ENCODE measurements at regions not wholly inside any gene's neighbourhood (a gene's known extent, or its start where the extent isn't known, plus 50 kb on each side); places are given as distances from the start of the nearest gene placed in this dataset.

- in situ Hi-C loops (cut with MboI; ENCODE audit: low sequenced_read_pairs in 4 of 4), result no loop called here
These were observed 57.5 kb downstream of the MAGEF1 start for GRCh38 chr3:184654375-184654774.

GRCh38 chr3:184652465-184652864 lies 59.4 kb downstream of the MAGEF1 start:
- H3K9me3 ChIP-seq, result no peaks in the 10 kb centered on the region

More at GRCh38 chr3:184654375-184654774, 57.5 kb downstream of the MAGEF1 start:
- DNase-seq (no peak), ATAC-seq (no peak)
- Histone ChIP-seq H3K36me3 (no peaks in the 10 kb centered on the region), H3K27me3 (no peaks in the 10 kb centered on the region), H3K27ac (no peak overlapping the region), H3K4me1 (peaks cover 0 to 3% of the 10 kb centered on the region in 2 donors), H3K4me3 (no peak overlapping the region), H3K9me3 (no peaks in the 10 kb centered on the region)
- TF ChIP-seq CTCF (IDR thresholded peaks at IDR 0.05 in 4 of 5, conservative IDR thresholded peaks at IDR 0.05 in 1 of 5), result no peak
- no peak for TF ChIP-seq POLR2A (IDR thresholded peaks at IDR 0.05)
- intact Hi-C loops (cut with DNase I; ENCODE audit: low total_unique reads), result no loop called here

GRCh38 chr3:184651904-184652303 lies 60.0 kb downstream of the MAGEF1 start:
- Histone ChIP-seq H3K27me3 (no peaks in the 10 kb centered on the region), H3K27ac (no peak overlapping the region), H3K36me3 (no peaks in the 10 kb centered on the region), H3K9me3 (no peaks in the 10 kb centered on the region), H3K4me1 (no peaks in the 10 kb centered on the region), H3K4me3 (no peak overlapping the region)
- DNase-seq, result no peak
- intact Hi-C loops (cut with DNase I; ENCODE audit: low total_unique reads) (no loop called here), in situ Hi-C loops (cut with MboI; ENCODE audit: low sequenced_read_pairs in 4 of 4) (no loop called here)
- TF ChIP-seq CTCF (IDR thresholded peaks at IDR 0.05 in 4 of 5, conservative IDR thresholded peaks at IDR 0.05 in 1 of 5) (no peak), POLR2A (IDR thresholded peaks at IDR 0.05) (no peak)
- ATAC-seq, result no peak

More at GRCh38 chr3:184652465-184652864, 59.4 kb downstream of the MAGEF1 start:
- Histone ChIP-seq H3K4me3 (no peak overlapping the region), H3K4me1 (no peaks in the 10 kb centered on the region), H3K27me3 (no peaks in the 10 kb centered on the region), H3K27ac (no peak overlapping the region), H3K36me3 (no peaks in the 10 kb centered on the region)
- in situ Hi-C loops (cut with MboI; ENCODE audit: low sequenced_read_pairs in 4 of 4) (no loop called here), intact Hi-C loops (cut with DNase I; ENCODE audit: low total_unique reads) (no loop called here)
- TF ChIP-seq POLR2A (IDR thresholded peaks at IDR 0.05) (no peak), CTCF (IDR thresholded peaks at IDR 0.05 in 4 of 5, conservative IDR thresholded peaks at IDR 0.05 in 1 of 5) (no peak)
- DNase-seq, result no peak
- no peak for ATAC-seq

- DNase-seq, result no peak
- Histone ChIP-seq H3K36me3 (no peaks in the 10 kb centered on the region), H3K27ac (no peak overlapping the region), H3K27me3 (no peaks in the 10 kb centered on the region), H3K9me3 (no peaks in the 10 kb centered on the region), H3K4me3 (no peak overlapping the region), H3K4me1 (no peaks in the 10 kb centered on the region)
- no peak for ATAC-seq
- intact Hi-C loops (cut with DNase I; ENCODE audit: low total_unique reads) (no loop called here), in situ Hi-C loops (cut with MboI; ENCODE audit: low sequenced_read_pairs in 4 of 4) (no loop called here)
- TF ChIP-seq CTCF (IDR thresholded peaks at IDR 0.05 in 4 of 5, conservative IDR thresholded peaks at IDR 0.05 in 1 of 5) (no peak), POLR2A (IDR thresholded peaks at IDR 0.05) (no peak)
These were observed 63.2 kb downstream of the MAGEF1 start for GRCh38 chr3:184648636-184649035.

GRCh38 chr3:184647405-184647936 lies 64.4 kb downstream of the MAGEF1 start:
- Histone ChIP-seq H3K27me3 (no peaks in the 10 kb centered on the region), H3K4me3 (no peak overlapping the region), H3K4me1 (no peaks in the 10 kb centered on the region), H3K36me3 (no peaks in the 10 kb centered on the region), H3K9me3 (no peaks in the 10 kb centered on the region), H3K27ac (no peak overlapping the region)
- intact Hi-C loops (cut with DNase I; ENCODE audit: low total_unique reads) (no loop called here), in situ Hi-C loops (cut with MboI; ENCODE audit: low sequenced_read_pairs in 4 of 4) (no loop called here)
- no peak for DNase-seq
- no peak for ATAC-seq
- TF ChIP-seq CTCF (IDR thresholded peaks at IDR 0.05 in 4 of 5, conservative IDR thresholded peaks at IDR 0.05 in 1 of 5) (no peak), POLR2A (IDR thresholded peaks at IDR 0.05) (no peak)
